ENCODE measurements at regions not wholly inside any gene's neighbourhood (a gene's known extent, or its start where the extent isn't known, plus 50 kb on each side); places are given as distances from the start of the nearest gene placed in this dataset.

- H3K36me3 ChIP-seq (ENCODE audit: insufficient read depth, low read length) = no peaks in the 10 kb centered on the region
- H3K4me3 ChIP-seq (ENCODE audit: insufficient read depth, low read length) = no peak overlapping the region
- peaks cover 5% of the 10 kb centered on the region for H3K9me3 ChIP-seq (ENCODE audit: low read depth, low read length)
- no peaks in the 10 kb centered on the region for H3K4me1 ChIP-seq (ENCODE audit: insufficient read depth, low read length)
- H3K27ac ChIP-seq (ENCODE audit: low read depth, low read length) = no peak overlapping the region
- no peak for TF ChIP-seq CTCF (IDR thresholded peaks at IDR 0.05; ENCODE audit: extremely low read depth, low read depth, low read length)
- DNase-seq (ENCODE audit: insufficient read length, low spot score, missing footprints) = no peak
- no peak overlapping the region for H2AFZ ChIP-seq (ENCODE audit: low read length)
- no peaks in the 10 kb centered on the region for H3K79me2 ChIP-seq (ENCODE audit: insufficient read depth, low read length)
- H4K20me1 ChIP-seq (ENCODE audit: insufficient read depth, low read length) = no peaks in the 10 kb centered on the region
- no peak overlapping the region for H3K4me2 ChIP-seq (ENCODE audit: insufficient read depth, low read length)
- H3K27me3 ChIP-seq (ENCODE audit: insufficient read depth, low read length) = no peaks in the 10 kb centered on the region
These were observed 101.0 kb upstream of the CNTNAP4 start for GRCh38 chr16:76176153-76176552.

- TF ChIP-seq CTCF (IDR thresholded peaks at IDR 0.05; ENCODE audit: extremely low read depth, low read depth, low read length) = no peak
- no peak overlapping the region for H3K27ac ChIP-seq (ENCODE audit: low read depth, low read length)
- H3K9me3 ChIP-seq (ENCODE audit: low read depth, low read length) = peaks cover 5% of the 10 kb centered on the region
- no peak overlapping the region for H2AFZ ChIP-seq (ENCODE audit: low read length)
- no peaks in the 10 kb centered on the region for H4K20me1 ChIP-seq (ENCODE audit: insufficient read depth, low read length)
- no peaks in the 10 kb centered on the region for H3K79me2 ChIP-seq (ENCODE audit: insufficient read depth, low read length)
- no peaks in the 10 kb centered on the region for H3K4me1 ChIP-seq (ENCODE audit: insufficient read depth, low read length)
- no peaks in the 10 kb centered on the region for H3K36me3 ChIP-seq (ENCODE audit: insufficient read depth, low read length)
- no peak overlapping the region for H3K4me3 ChIP-seq (ENCODE audit: insufficient read depth, low read length)
- H3K4me2 ChIP-seq (ENCODE audit: insufficient read depth, low read length) = no peak overlapping the region
- H3K27me3 ChIP-seq (ENCODE audit: insufficient read depth, low read length) = no peaks in the 10 kb centered on the region
- no peak for DNase-seq (ENCODE audit: insufficient read length, low spot score, missing footprints)
These were observed 100.6 kb upstream of the CNTNAP4 start for GRCh38 chr16:76176616-76177015.

- no peak overlapping the region for H2AFZ ChIP-seq (ENCODE audit: low read length)
- TF ChIP-seq CTCF (IDR thresholded peaks at IDR 0.05; ENCODE audit: extremely low read depth, low read depth, low read length) = no peak
- no peaks in the 10 kb centered on the region for H4K20me1 ChIP-seq (ENCODE audit: insufficient read depth, low read length)
- peaks cover 2% of the 10 kb centered on the region for H3K9me3 ChIP-seq (ENCODE audit: low read depth, low read length)
- H3K4me3 ChIP-seq (ENCODE audit: insufficient read depth, low read length) = no peak overlapping the region
- no peak for DNase-seq (ENCODE audit: insufficient read length, low spot score, missing footprints)
- H3K27me3 ChIP-seq (ENCODE audit: insufficient read depth, low read length) = no peaks in the 10 kb centered on the region
- no peak overlapping the region for H3K4me2 ChIP-seq (ENCODE audit: insufficient read depth, low read length)
- H3K27ac ChIP-seq (ENCODE audit: low read depth, low read length) = no peak overlapping the region
- H3K36me3 ChIP-seq (ENCODE audit: insufficient read depth, low read length) = no peaks in the 10 kb centered on the region
- no peaks in the 10 kb centered on the region for H3K79me2 ChIP-seq (ENCODE audit: insufficient read depth, low read length)
- H3K4me1 ChIP-seq (ENCODE audit: insufficient read depth, low read length) = no peaks in the 10 kb centered on the region
These were observed 95.1 kb upstream of the CNTNAP4 start for GRCh38 chr16:76182041-76182635.

- no peak for DNase-seq (ENCODE audit: insufficient read length, low spot score, missing footprints)
- no peak overlapping the region for H2AFZ ChIP-seq (ENCODE audit: low read length)
- no peaks in the 10 kb centered on the region for H4K20me1 ChIP-seq (ENCODE audit: insufficient read depth, low read length)
- no peaks in the 10 kb centered on the region for H3K36me3 ChIP-seq (ENCODE audit: insufficient read depth, low read length)
- no peaks in the 10 kb centered on the region for H3K27me3 ChIP-seq (ENCODE audit: insufficient read depth, low read length)
- H3K4me1 ChIP-seq (ENCODE audit: insufficient read depth, low read length) = no peaks in the 10 kb centered on the region
- H3K4me2 ChIP-seq (ENCODE audit: insufficient read depth, low read length) = no peak overlapping the region
- no peak for TF ChIP-seq CTCF (IDR thresholded peaks at IDR 0.05; ENCODE audit: extremely low read depth, low read depth, low read length)
- H3K4me3 ChIP-seq (ENCODE audit: insufficient read depth, low read length) = no peak overlapping the region
- H3K27ac ChIP-seq (ENCODE audit: low read depth, low read length) = no peak overlapping the region
- peaks cover 2% of the 10 kb centered on the region for H3K9me3 ChIP-seq (ENCODE audit: low read depth, low read length)
- no peaks in the 10 kb centered on the region for H3K79me2 ChIP-seq (ENCODE audit: insufficient read depth, low read length)
These were observed 93.6 kb upstream of the CNTNAP4 start for GRCh38 chr16:76183647-76184046.
